PC-3 (cell line): ENCODE measurements at regions not wholly inside any gene's neighbourhood (a gene's known extent, or its start where the extent isn't known, plus 50 kb on each side); places are given as distances from the start of the nearest gene placed in this dataset.

Experiments
- ATAC-seq: fragments of 200-7000 bp; cut with Tn5 transposase; 2 replicates; pipeline ENCODE4 v1.9.1; 2020; ENCODE audit warnings: mild to moderate bottlenecking, moderate library complexity
- BruUV-seq: library from RNA; stranded (reverse); fragments of 400-500 nt; replicated peaks from 2 replicates; lab custom pipeline; 2021; lab: Mats Ljungman, UMichigan
- CTCF ChIA-PET: fragments of 300-600 bp; sonication (Branson Sonifier 250); formaldehyde crosslinking; loops from one replicate; lab custom pipeline; 2022; ENCODE audit warnings: antibody characterized with exemption; lab: Charles Lee
- POLR2A ChIA-PET: fragments of 300-600 bp; sonication (Branson Sonifier 250); formaldehyde crosslinking; loops from one replicate; lab custom pipeline; 2022; ENCODE audit warnings: antibody characterized with exemption; ENCODE audit not compliant: unreplicated experiment; lab: Charles Lee
- DNase-seq: peaks from one replicate; pipeline ENCODE4 v3.0.0-alpha.2; 2015
- H2AFZ ChIP-seq: fragments of 300-600 bp; sonication (generic); 2 replicates; pipeline ENCODE4 v1.6.0; 2016; ENCODE audit warnings: antibody characterized with exemption, low read length
- H3F3A ChIP-seq: fragments of 300-600 bp; sonication (generic); one replicate; pipeline ENCODE4 v1.6.0; 2017; ENCODE audit warnings: antibody characterized with exemption, low read length, control low read depth, mild to moderate bottlenecking; ENCODE audit not compliant: unreplicated experiment
- H3K27ac ChIP-seq: fragments of 300-600 bp; sonication (generic); 2 replicates; pipeline ENCODE4 v1.5.1; 2016; ENCODE audit warnings: mild to moderate bottlenecking, low read length
- H3K27me3 ChIP-seq: fragments of 300-600 bp; sonication (generic); 2 replicates; pipeline ENCODE4 v1.6.1; 2016; ENCODE audit warnings: low read length, mixed read lengths
- H3K36me3 ChIP-seq: fragments of 300-600 bp; sonication (generic); 2 replicates; pipeline ENCODE4 v1.6.1; 2016; ENCODE audit warnings: low read depth, mixed run types, low read length, mixed read lengths
- H3K4me1 ChIP-seq: fragments of 300-600 bp; sonication (generic); 2 replicates; pipeline ENCODE4 v1.5.1; 2016; ENCODE audit warnings: low read length; ENCODE audit not compliant: insufficient read depth
- H3K4me2 ChIP-seq: fragments of 300-600 bp; sonication (generic); 2 replicates; pipeline ENCODE4 v1.6.0; 2016; ENCODE audit warnings: low read length
- H3K4me3 ChIP-seq: fragments of 300-600 bp; sonication (generic); 2 replicates; pipeline ENCODE4 v1.5.1; 2016; ENCODE audit warnings: mild to moderate bottlenecking, low read length, mixed read lengths
- H3K79me2 ChIP-seq: fragments of 300-600 bp; sonication (generic); 2 replicates; pipeline ENCODE4 v1.6.1; 2017; ENCODE audit warnings: low read length, mixed read lengths
- H3K9ac ChIP-seq: fragments of 300-600 bp; sonication (generic); 2 replicates; pipeline ENCODE4 v1.6.0; 2016; ENCODE audit warnings: mild to moderate bottlenecking, low read length
- H3K9me2 ChIP-seq: fragments of 300-600 bp; sonication (generic); replicated peaks from 2 replicates; pipeline ENCODE4 v1.6.1; 2016; ENCODE audit warnings: mixed run types, low read length, mixed read lengths
- H3K9me3 ChIP-seq: fragments of 300-600 bp; sonication (generic); 2 replicates; pipeline ENCODE4 v1.6.1; 2016; ENCODE audit warnings: low read length, mixed read lengths
- H4K20me1 ChIP-seq: fragments of 300-600 bp; sonication (generic); 2 replicates; pipeline ENCODE4 v1.6.1; 2016; ENCODE audit warnings: low read length, mixed read lengths
- CTCF ChIP-seq: fragments of 300-600 bp; sonication (generic); conservative IDR thresholded peaks from 2 replicates; pipeline ENCODE4 v1.5.1; 2017; ENCODE audit warnings: antibody characterized with exemption, low read depth, mild to moderate bottlenecking, low read length
- EZH2 ChIP-seq: fragments of 300-600 bp; sonication (generic); IDR thresholded peaks from one replicate; pipeline ENCODE4 v1.6.1; 2017; ENCODE audit warnings: antibody characterized with exemption, mild to moderate bottlenecking, low read length; ENCODE audit not compliant: unreplicated experiment
- EZH2phosphoT487 ChIP-seq: fragments of 300-600 bp; sonication (generic); IDR thresholded peaks from 2 replicates; pipeline ENCODE4 v1.6.1; 2018; ENCODE audit warnings: mild to moderate bottlenecking, antibody characterized with exemption, low read length, borderline replicate concordance
- intact Hi-C: fragments of 100-400 bp; cut with micrococcal nuclease; formaldehyde crosslinking; loops from 2 replicates; pipeline ENCODE4 v1.9.0; 2023

GRCh38 chr6:3944246-3944645 lies 95.1 kb downstream of the FAM50B start:
- DNase-seq (no peak), ATAC-seq (no peak)
- H3K27ac ChIP-seq: no peak overlapping the region
- CTCF ChIA-PET: no interaction called here
- intact Hi-C loops: no loop called here
- H2AFZ ChIP-seq: no peak overlapping the region
- no peaks in the 10 kb centered on the region for H3K9me3 ChIP-seq
- no peaks in the 10 kb centered on the region for H3F3A ChIP-seq
- no peaks in the 10 kb centered on the region for H3K27me3 ChIP-seq
- POLR2A ChIA-PET: no interaction called here
- no peaks in the 10 kb centered on the region for H3K79me2 ChIP-seq
- no peak overlapping the region for H3K4me3 ChIP-seq
- H4K20me1 ChIP-seq: no peaks in the 10 kb centered on the region
- H3K9ac ChIP-seq: no peak overlapping the region
- H3K4me1 ChIP-seq: peaks cover 12% of the 10 kb centered on the region
- H3K36me3 ChIP-seq: no peaks in the 10 kb centered on the region
- no peak overlapping the region for H3K4me2 ChIP-seq
- H3K9me2 ChIP-seq: no peaks in the 10 kb centered on the region
- no TSS peak for BruUV-seq
- TF ChIP-seq EZH2phosphoT487 (no peak), CTCF (no peak)

- Histone ChIP-seq H3K27me3 (no peaks in the 10 kb centered on the region), H3K9me3 (no peaks in the 10 kb centered on the region), H3K4me2 (no peak overlapping the region), H3K36me3 (no peaks in the 10 kb centered on the region), H3K4me1 (peaks cover 12% of the 10 kb centered on the region), H3K4me3 (no peak overlapping the region), H3K27ac (no peak overlapping the region), H3K9me2 (no peaks in the 10 kb centered on the region), H3K9ac (no peak overlapping the region), H3F3A (no peaks in the 10 kb centered on the region), H4K20me1 (no peaks in the 10 kb centered on the region), H3K79me2 (no peaks in the 10 kb centered on the region), H2AFZ (no peak overlapping the region)
- DNase-seq: no peak
- no peak for ATAC-seq
- no peak for TF ChIP-seq EZH2
- TF ChIP-seq CTCF: no peak
- TF ChIP-seq EZH2phosphoT487: no peak
- BruUV-seq: no TSS peak
- ChIA-PET POLR2A (no interaction called here), CTCF (no interaction called here)
- intact Hi-C loops: no loop called here
These were observed 97.6 kb downstream of the FAM50B start for GRCh38 chr6:3946778-3947177.

- DNase-seq: no peak
- Histone ChIP-seq H3K27me3 (no peaks in the 10 kb centered on the region), H3K4me1 (peaks cover 12% of the 10 kb centered on the region), H3F3A (no peaks in the 10 kb centered on the region), H4K20me1 (no peaks in the 10 kb centered on the region), H3K36me3 (no peaks in the 10 kb centered on the region), H3K4me2 (no peak overlapping the region), H3K4me3 (no peak overlapping the region), H3K9ac (no peak overlapping the region), H3K79me2 (no peaks in the 10 kb centered on the region), H3K9me3 (no peaks in the 10 kb centered on the region), H3K9me2 (no peaks in the 10 kb centered on the region), H2AFZ (no peak overlapping the region), H3K27ac (no peak overlapping the region)
- intact Hi-C loops: no loop called here
- POLR2A ChIA-PET: no interaction called here
- no peak for TF ChIP-seq CTCF
- no peak for TF ChIP-seq EZH2
- no peak for TF ChIP-seq EZH2phosphoT487
- CTCF ChIA-PET: no interaction called here
- BruUV-seq: no TSS peak
- no peak for ATAC-seq
These were observed 99.7 kb downstream of the FAM50B start for GRCh38 chr6:3948866-3949265.
